Esophagus squamous epithelium (tissue), 4 donors: ENCODE measurements at regions not wholly inside any gene's neighbourhood (a gene's known extent, or its start where the extent isn't known, plus 50 kb on each side); places are given as distances from the start of the nearest gene placed in this dataset.

Source experiments
- CTCF ChIP-seq, 6 experiments: fragments of 450-650 bp in 4 of 6; fragments of 200-600 bp in 2 of 6; sonication (generic) in 2 of 6; IDR thresholded peaks; one replicate each; pipeline ENCODE4 v1.5.1; 2016 to 2019; ENCODE audit warnings: antibody characterized with exemption in 6 of 6, mild to moderate bottlenecking in 4 of 6, moderate library complexity in 4 of 6
- POLR2A ChIP-seq, 4 donors: fragments of 450-650 bp; IDR thresholded peaks; one replicate each; pipeline ENCODE4 v1.6.1; 2017; ENCODE audit warnings: antibody characterized with exemption in 4 of 4, mild to moderate bottlenecking in 4 of 4, moderate library complexity in 3 of 4

DNA sequence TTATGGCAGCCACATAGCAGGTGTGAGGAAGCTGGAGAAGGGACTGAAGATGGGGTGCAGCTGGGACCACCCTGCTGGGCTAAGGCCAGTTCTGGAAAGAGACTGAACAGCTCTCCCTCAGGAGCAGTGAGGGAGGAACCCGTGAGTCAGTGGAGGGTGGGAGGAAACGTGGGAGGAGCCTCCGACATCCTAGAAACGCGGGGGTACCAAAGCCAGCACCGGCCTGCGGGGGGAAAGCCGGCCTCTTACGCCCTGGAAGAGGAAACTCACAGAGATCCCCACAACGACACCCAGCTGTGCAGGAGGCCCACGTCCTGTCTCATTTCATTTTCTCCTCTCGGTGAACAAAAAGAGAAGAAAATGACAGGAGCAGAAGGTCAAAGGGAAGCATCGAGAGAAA, 185.8 kb upstream of the IRX4 start:
- TF ChIP-seq CTCF (IDR thresholded peaks at IDR 0.05), result no peak
- TF ChIP-seq POLR2A (IDR thresholded peaks at IDR 0.05), result no peak
